ENCODE measurements at regions not wholly inside any gene's neighbourhood (a gene's known extent, or its start where the extent isn't known, plus 50 kb on each side); places are given as distances from the start of the nearest gene placed in this dataset.

DNA sequence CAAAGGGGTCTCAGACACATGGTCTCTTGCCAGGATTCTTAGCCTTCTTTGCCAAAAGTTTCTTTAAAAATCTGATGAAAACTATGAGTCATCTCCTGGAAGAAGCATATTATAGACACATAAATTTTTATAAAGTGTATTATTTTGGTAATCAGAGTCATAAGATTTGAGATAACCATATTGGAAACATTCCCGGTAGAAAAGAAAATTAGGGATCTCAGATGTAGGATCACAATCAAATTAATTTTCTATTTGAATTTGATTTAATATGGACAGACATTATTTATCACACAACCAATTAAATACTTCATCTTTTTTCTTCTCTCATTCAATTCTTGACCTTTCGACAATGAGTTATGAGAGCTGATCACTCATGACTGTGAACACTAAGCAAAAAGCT lies 347.7 kb upstream of the CDH8 start:
- H3K4me3 ChIP-seq (ENCODE audit: low read depth, low read length), result no peak overlapping the region
- in situ Hi-C loops (cut with HindIII; ENCODE audit: low sequenced_read_pairs), result no loop called here
- TF ChIP-seq CTCF (IDR thresholded peaks at IDR 0.05; ENCODE audit: low read depth, low read length), result no peak
- no peak for DNase-seq (ENCODE audit: low read depth, low spot score)

- no peak overlapping the region for H3K4me3 ChIP-seq (ENCODE audit: low read depth, low read length)
- in situ Hi-C loops (cut with HindIII; ENCODE audit: low sequenced_read_pairs), result no loop called here
- DNase-seq (ENCODE audit: low read depth, low spot score), result no peak
- TF ChIP-seq CTCF (IDR thresholded peaks at IDR 0.05; ENCODE audit: low read depth, low read length), result no peak
Measured at GRCh38 chr16:62370445-62370844, 334.2 kb upstream of the CDH8 start.

DNA sequence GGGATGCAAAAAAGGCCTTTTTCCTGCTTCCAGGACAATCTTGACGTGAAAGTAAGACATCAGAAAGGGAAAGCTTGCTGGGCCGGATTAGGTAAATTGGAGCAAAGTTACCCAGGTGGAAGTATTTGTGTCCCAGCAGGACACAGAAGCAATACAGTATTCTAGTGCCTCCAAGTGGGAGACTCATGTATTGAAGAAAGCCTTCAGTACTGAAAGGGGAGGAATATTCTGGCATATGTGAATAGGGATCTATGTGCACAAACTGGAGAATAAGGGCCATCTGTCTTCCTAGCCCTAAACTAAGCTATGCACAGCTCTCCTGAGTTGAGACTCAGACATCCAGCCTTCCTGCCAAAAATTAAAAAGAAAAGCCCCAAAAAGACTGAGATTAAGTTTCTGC lies 327.3 kb upstream of the CDH8 start:
- no peak overlapping the region for H3K4me3 ChIP-seq (ENCODE audit: low read depth, low read length)
- DNase-seq (ENCODE audit: low read depth, low spot score), result no peak
- in situ Hi-C loops (cut with HindIII; ENCODE audit: low sequenced_read_pairs), result no loop called here
- no peak for TF ChIP-seq CTCF (IDR thresholded peaks at IDR 0.05; ENCODE audit: low read depth, low read length)

- no peak for DNase-seq (ENCODE audit: low read depth, low spot score)
- in situ Hi-C loops (cut with HindIII; ENCODE audit: low sequenced_read_pairs), result no loop called here
- TF ChIP-seq CTCF (IDR thresholded peaks at IDR 0.05; ENCODE audit: low read depth, low read length), result no peak
- no peak overlapping the region for H3K4me3 ChIP-seq (ENCODE audit: low read depth, low read length)
Measured at GRCh38 chr16:62353355-62353754, 317.1 kb upstream of the CDH8 start.

DNA sequence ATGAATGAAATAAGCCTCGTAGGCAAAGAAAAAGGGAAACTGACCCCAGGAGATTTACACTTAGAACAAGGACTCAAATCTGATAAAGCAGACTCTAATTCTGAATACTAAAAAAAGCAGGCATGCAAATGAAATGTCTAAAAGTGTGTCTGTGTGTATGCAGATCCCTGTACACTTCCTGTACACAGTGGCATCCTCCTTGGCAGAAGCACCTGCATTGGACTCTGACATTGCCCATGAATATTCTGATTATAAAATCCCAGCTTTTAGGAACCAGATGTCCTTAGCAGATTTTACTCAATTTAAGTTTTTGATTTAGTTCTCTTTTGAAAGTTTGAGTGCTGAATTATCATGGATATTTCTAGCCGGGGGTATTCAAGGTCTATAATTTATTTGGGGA lies 306.0 kb upstream of the CDH8 start:
- no peak for TF ChIP-seq CTCF (IDR thresholded peaks at IDR 0.05; ENCODE audit: low read depth, low read length)
- no peak for DNase-seq (ENCODE audit: low read depth, low spot score)
- no peak overlapping the region for H3K4me3 ChIP-seq (ENCODE audit: low read depth, low read length)
- in situ Hi-C loops (cut with HindIII; ENCODE audit: low sequenced_read_pairs), result no loop called here

DNA sequence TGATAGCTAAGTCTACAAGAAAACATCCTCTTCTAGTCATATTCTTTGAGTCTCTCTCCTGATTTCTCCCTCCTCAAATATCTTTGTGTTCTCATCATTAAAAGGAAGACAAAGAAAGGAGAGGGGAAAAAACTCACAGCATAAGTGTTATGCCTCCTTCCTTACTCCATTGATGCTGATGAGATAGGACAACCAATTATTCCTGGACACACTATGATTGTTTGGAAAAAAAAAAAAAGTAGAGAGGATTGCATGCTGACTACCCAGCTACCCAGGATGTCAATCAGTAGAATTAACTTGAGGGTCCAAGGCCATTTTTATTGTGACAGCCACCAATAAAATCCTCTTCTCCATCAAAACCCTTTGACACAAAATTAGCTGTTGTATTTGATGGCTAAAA lies 299.1 kb upstream of the CDH8 start:
- H3K4me3 ChIP-seq (ENCODE audit: low read depth, low read length), result no peak overlapping the region
- no peak for TF ChIP-seq CTCF (IDR thresholded peaks at IDR 0.05; ENCODE audit: low read depth, low read length)
- DNase-seq (ENCODE audit: low read depth, low spot score), result no peak
- in situ Hi-C loops (cut with HindIII; ENCODE audit: low sequenced_read_pairs), result no loop called here

DNA sequence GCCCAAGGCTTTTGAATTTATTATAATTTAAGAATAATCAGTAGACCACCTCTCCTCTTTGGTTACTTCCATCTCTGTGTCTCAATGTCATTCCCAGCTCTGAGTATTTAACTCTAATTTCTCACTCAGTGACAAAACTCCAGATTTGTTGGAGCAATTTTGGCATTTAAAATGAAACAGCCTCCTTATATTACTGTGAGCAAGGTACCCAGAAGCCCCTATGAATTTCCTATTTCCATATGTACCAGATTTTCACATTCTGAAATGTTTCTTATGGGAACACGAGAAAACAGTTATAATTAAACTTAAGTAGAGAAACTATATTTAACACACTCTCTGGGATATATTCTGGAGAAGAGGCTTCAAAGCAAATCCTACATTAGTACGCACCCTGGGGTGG lies 285.4 kb upstream of the CDH8 start:
- no peak for DNase-seq (ENCODE audit: low read depth, low spot score)
- no peak for TF ChIP-seq CTCF (IDR thresholded peaks at IDR 0.05; ENCODE audit: low read depth, low read length)
- in situ Hi-C loops (cut with HindIII; ENCODE audit: low sequenced_read_pairs), result no loop called here

More for the DNA sequence above, 285.4 kb upstream of the CDH8 start:
- no peak overlapping the region for H3K4me3 ChIP-seq (ENCODE audit: low read depth, low read length)
